Thoracic aorta (tissue), 2 donors: ENCODE measurements at regions not wholly inside any gene's neighbourhood (a gene's known extent, or its start where the extent isn't known, plus 50 kb on each side); places are given as distances from the start of the nearest gene placed in this dataset.
"Not testable (repeated sequence)": the region's sequence is repeated elsewhere in the genome, so short reads cannot be mapped to it uniquely, and the experiment has no call there.

Source experiments
- ATAC-seq: fragments of 150-250 bp; one replicate; pipeline ENCODE4 v1.8.0; 2017; ENCODE audit warnings: low read depth; ENCODE audit not compliant: insufficient number of reproducible peaks, low FRiP score
- DNase-seq: peaks from one replicate; pipeline ENCODE4 v3.0.0-alpha.2; 2020; ENCODE audit warnings: low spot score
- H3K27ac ChIP-seq, 2 donors: fragments of 200-600 bp; sonication (generic); 1 replicate in 1 of 2; 2 replicates in 1 of 2; pipeline ENCODE4 v1.5.1; 2016; ENCODE audit warnings: mild to moderate bottlenecking in 2 of 2, moderate library complexity in 2 of 2
- H3K27me3 ChIP-seq: fragments of 200-600 bp; sonication (generic); replicated peaks from 2 replicates; pipeline ENCODE4 v1.6.0; 2016; ENCODE audit warnings: mild to moderate bottlenecking; ENCODE audit not compliant: insufficient read depth
- H3K36me3 ChIP-seq: fragments of 200-600 bp; sonication (generic); one replicate; pipeline ENCODE4 v1.5.1; 2016
- H3K4me1 ChIP-seq, 2 donors: fragments of 200-600 bp; sonication (generic); 1 replicate in 1 of 2; 2 replicates in 1 of 2; pipeline versions ENCODE4 v1.5.1 to v1.6.0; 2016; ENCODE audit warnings: low read depth in 2 of 2, mild to moderate bottlenecking in 1 of 2; ENCODE audit not compliant: control insufficient read depth in 1 of 2
- H3K4me3 ChIP-seq: fragments of 200-600 bp; sonication (generic); 2 replicates; pipeline ENCODE4 v1.5.1; 2016; ENCODE audit warnings: mild to moderate bottlenecking
- H3K9me3 ChIP-seq: fragments of 200-600 bp; sonication (generic); 2 replicates; pipeline ENCODE4 v1.5.1; 2016
- TF ChIP-seq, protein P1 (sequence below): fragments of 200-600 bp; sonication (generic); IDR thresholded peaks from one replicate; pipeline ENCODE4 v1.5.1; 2019; ENCODE audit warnings: antibody characterized with exemption

DNA sequence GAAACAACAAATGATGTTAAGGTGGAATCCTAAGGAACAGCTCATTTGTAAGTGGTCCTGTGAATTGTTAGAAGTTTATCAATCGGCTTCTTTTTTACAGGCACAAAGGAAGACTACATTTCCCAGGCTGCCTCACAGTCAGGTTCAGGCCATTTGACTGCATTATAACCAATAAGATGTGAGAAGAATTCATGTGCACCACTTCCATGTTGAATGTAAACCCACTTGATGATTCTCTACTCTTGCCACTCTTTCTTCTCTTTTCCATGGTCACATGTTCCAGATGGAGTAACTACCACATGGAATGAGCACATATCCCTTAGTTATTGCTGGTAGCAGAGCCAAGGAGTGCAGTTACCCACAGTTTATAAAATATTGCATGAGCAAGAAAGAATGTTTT lies 67.1 kb upstream of the GZMB start:
- ATAC-seq (no peak), DNase-seq (no peak)
- H3K27ac ChIP-seq, result no peak overlapping the region
- H3K27me3 ChIP-seq, result no peaks in the 10 kb centered on the region
- no peaks in the 10 kb centered on the region for H3K36me3 ChIP-seq
- H3K4me3 ChIP-seq, result no peak overlapping the region
- no peaks in the 10 kb centered on the region for H3K9me3 ChIP-seq
- TF ChIP-seq, protein P1, sequence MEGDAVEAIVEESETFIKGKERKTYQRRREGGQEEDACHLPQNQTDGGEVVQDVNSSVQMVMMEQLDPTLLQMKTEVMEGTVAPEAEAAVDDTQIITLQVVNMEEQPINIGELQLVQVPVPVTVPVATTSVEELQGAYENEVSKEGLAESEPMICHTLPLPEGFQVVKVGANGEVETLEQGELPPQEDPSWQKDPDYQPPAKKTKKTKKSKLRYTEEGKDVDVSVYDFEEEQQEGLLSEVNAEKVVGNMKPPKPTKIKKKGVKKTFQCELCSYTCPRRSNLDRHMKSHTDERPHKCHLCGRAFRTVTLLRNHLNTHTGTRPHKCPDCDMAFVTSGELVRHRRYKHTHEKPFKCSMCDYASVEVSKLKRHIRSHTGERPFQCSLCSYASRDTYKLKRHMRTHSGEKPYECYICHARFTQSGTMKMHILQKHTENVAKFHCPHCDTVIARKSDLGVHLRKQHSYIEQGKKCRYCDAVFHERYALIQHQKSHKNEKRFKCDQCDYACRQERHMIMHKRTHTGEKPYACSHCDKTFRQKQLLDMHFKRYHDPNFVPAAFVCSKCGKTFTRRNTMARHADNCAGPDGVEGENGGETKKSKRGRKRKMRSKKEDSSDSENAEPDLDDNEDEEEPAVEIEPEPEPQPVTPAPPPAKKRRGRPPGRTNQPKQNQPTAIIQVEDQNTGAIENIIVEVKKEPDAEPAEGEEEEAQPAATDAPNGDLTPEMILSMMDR, result no peak
- no peaks in the 10 kb centered on the region for H3K4me1 ChIP-seq

DNA sequence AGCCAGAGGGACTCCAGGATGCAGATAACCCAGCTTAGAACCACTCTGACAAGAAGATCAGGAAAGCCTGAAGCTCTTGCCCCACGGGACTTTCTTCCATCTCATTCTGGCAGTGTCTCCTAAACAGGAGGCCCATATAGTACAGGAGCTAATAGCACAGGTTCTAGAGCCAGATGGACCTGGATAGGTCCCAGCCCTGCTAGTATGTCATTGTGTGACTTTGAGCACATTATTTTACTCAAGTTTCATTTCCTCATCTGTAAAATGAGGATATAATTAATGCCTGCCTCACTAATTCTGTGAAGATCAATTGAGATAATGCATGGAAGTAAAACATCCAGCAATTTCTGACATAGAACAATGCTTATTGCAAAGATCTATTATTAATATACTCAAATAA lies 66.5 kb upstream of the GZMB start:
- H3K27ac ChIP-seq, result no peak overlapping the region
- H3K9me3 ChIP-seq, result no peaks in the 10 kb centered on the region
- H3K36me3 ChIP-seq, result no peaks in the 10 kb centered on the region
- TF ChIP-seq, protein P1, result no peak
- ATAC-seq (no peak), DNase-seq (no peak)
- H3K4me3 ChIP-seq, result no peak overlapping the region
- H3K4me1 ChIP-seq, result no peaks in the 10 kb centered on the region
- no peaks in the 10 kb centered on the region for H3K27me3 ChIP-seq

DNA sequence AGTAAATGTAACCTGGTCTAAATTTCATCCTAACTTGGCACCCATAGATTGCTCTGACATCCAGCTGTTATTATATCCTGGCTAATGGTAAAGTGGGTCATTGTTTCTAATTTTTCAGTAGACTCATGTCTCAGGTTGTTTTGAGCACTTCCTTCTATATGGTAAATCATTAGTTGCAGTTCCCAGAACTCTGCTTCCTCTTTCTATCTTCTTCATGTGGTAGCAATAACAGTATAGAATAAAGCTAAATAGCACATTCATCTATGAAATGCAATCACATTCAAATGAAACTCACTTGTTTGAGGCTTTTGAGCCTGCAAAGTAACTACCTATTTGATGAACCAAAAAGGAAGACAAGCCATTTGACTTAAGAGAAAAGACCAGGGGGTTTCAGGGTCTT lies 65.1 kb upstream of the GZMB start:
- DNase-seq (no peak), ATAC-seq (no peak)
- Histone ChIP-seq H3K27me3 (no peaks in the 10 kb centered on the region), H3K27ac (no peak overlapping the region), H3K36me3 (no peaks in the 10 kb centered on the region), H3K4me3 (no peak overlapping the region), H3K9me3 (no peaks in the 10 kb centered on the region), H3K4me1 (no peaks in the 10 kb centered on the region)
- TF ChIP-seq, protein P1, result no peak

DNA sequence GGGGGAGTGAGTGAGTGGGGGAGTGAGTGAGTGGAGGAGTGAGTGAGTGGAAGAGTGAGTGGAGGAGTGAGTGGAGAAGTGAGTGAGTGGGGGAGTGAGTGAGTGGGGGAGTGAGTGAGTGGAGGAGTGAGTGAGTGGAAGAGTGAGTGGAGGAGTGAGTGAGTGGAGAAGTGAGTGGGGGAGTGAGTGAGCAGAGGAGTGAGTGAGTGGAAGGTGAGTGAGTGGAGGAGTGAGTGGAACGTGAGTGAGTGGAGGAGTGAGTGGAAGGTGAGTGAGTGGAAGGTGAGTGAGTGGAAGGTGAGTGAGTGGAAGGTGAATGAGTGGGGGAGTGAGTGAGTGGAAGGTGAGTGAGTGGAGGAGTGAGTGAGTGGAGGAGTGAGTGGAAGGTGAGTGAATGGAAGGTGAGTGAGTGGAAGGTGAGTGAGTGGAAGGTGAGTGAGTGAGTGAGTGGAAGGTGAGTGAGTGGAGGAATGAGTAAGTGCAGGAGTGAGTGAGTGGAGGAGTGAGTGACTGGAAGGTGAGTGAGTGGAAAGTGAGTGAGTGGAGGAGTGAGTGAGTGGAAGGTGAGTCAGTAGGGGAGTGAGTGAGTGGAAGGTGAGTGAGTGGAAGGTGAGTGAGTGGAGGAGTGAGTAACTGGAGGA lies 62.4 kb upstream of the GZMB start:
- H3K36me3 ChIP-seq, ATAC-seq, H3K4me1 ChIP-seq, H3K27ac ChIP-seq, DNase-seq, H3K9me3 ChIP-seq, H3K27me3 ChIP-seq, H3K4me3 ChIP-seq: not testable (repeated sequence)

DNA sequence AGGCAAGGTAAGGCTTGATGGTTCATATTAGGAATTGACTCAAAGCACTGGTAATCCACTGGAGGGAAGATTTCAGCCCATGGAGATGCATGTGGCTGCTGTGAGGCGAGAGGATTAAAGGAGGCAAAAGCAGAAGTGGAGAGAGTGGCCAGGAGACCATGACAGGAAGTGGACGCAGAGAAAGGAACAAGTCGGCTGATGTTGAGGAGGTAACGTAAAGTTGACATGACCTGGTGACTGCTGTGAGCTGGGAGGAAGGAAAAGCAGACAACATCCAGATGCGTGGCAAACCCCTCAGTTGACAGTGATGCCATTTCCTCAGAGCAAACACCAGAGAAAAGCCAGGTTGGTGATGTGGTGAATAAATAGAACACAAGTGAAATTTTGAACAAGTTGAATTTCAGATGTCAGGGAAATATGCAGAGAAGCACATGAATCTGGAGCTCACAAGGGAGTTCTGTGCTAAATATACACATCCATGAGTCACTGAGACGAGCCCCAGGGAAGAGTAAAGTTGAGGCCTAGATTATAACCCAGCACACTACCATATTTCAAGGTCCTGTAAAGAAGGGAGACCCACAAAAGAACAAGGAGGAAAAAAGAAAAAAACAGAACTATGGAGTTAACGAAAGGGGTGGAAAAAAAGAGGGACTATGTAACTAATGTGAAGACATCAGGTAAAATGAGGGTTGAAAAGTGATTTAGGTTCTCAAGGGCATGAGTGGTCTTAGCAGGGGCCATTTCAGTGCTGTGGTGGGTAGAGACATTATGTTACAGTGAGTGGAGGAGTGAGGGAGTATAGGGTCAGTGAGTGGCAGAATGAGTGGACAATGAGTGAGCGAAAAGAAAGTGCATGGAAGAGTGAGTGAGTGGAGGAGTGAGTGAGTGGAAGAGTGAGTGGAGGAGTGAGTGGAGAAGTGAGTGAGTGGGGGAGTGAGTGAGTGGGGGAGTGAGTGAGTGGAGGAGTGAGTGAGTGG lies 61.6 kb upstream of the GZMB start:
- no peak for ATAC-seq
- DNase-seq, result no peak
- Histone ChIP-seq H3K27me3 (no peaks in the 10 kb centered on the region), H3K27ac (no peak overlapping the region), H3K4me3 (no peak overlapping the region), H3K4me1 (no peaks in the 10 kb centered on the region), H3K36me3 (no peaks in the 10 kb centered on the region), H3K9me3 (no peaks in the 10 kb centered on the region)
- TF ChIP-seq, protein P1, result no peak
